ENCODE measurements at regions not wholly inside any gene's neighbourhood (a gene's known extent, or its start where the extent isn't known, plus 50 kb on each side); places are given as distances from the start of the nearest gene placed in this dataset.

DNA sequence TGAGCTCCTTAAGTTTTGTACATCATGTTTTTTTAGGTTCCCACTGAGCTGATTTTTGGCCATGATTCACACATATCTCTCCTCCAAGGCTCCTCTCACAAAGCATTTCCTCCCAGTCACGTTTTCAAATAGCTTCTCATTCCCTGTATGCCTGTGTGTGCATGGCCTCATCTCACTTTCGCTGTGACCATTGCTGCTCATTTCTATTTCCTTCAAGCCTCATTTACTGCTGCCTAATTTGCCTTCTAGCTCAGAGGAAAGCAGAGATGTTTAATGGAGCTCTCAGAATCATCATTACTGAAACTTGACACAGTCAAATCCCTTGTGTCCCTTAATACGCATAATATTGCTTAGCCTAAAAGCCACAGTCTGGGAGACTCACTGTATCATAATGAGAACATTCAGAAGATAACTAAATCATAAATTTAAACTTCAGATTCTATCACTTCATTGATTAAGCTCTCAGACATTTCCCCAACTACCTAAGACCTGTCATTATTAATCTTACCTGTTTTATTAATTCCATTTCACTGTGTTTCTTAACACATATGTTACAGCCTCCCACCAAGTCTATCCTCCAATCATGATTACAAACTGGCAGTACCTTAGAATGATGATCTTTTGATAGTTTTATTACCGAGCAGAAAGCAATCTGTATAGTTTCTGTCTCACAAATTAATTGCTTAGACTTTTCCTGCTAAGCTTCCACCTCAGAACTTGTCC is 278.3 kb upstream of the PTGER4 start:
- H3K36me3 ChIP-seq (ENCODE audit: insufficient read depth, low read length, poor library complexity, severe bottlenecking): no peaks in the 10 kb centered on the region
- TF ChIP-seq EZH2 (IDR thresholded peaks at IDR 0.05; ENCODE audit: borderline replicate concordance, low read depth, low read length, poor library complexity, severe bottlenecking): no peak
- TF ChIP-seq, protein P1, sequence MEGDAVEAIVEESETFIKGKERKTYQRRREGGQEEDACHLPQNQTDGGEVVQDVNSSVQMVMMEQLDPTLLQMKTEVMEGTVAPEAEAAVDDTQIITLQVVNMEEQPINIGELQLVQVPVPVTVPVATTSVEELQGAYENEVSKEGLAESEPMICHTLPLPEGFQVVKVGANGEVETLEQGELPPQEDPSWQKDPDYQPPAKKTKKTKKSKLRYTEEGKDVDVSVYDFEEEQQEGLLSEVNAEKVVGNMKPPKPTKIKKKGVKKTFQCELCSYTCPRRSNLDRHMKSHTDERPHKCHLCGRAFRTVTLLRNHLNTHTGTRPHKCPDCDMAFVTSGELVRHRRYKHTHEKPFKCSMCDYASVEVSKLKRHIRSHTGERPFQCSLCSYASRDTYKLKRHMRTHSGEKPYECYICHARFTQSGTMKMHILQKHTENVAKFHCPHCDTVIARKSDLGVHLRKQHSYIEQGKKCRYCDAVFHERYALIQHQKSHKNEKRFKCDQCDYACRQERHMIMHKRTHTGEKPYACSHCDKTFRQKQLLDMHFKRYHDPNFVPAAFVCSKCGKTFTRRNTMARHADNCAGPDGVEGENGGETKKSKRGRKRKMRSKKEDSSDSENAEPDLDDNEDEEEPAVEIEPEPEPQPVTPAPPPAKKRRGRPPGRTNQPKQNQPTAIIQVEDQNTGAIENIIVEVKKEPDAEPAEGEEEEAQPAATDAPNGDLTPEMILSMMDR (conservative IDR thresholded peaks at IDR 0.05; ENCODE audit: low read depth, low read length): no peak
- H3K9me3 ChIP-seq (ENCODE audit: low read depth, low read length, poor library complexity, severe bottlenecking): no peaks in the 10 kb centered on the region
- H3K4me3 ChIP-seq (ENCODE audit: low read depth, low read length, poor library complexity, severe bottlenecking): no peak overlapping the region
- no TSS peak for BruUV-seq (replicated peaks)
- ChIA-PET CTCF (interaction anchor here (0.5 kb wide), 1 partner anchor 11 kb away, joined by 3 read pairs; no protein-coding TSS in a partner anchor), POLR2A (ENCODE audit: low non-redundant PET) (no interaction called here)
- H3K4me1 ChIP-seq (ENCODE audit: insufficient read depth, low read length, poor library complexity, severe bottlenecking): no peaks in the 10 kb centered on the region
- no peak overlapping the region for H3K27ac ChIP-seq (ENCODE audit: low read depth, low read length, poor library complexity, severe bottlenecking)
- DNase-seq (ENCODE audit: low spot score): peak; percentile 65
- intact Hi-C loops (cut with micrococcal nuclease; ENCODE audit: unreplicated experiment): no loop called here
- no peaks in the 10 kb centered on the region for H3K27me3 ChIP-seq (replicated peaks; ENCODE audit: insufficient read depth, low read depth, low read length, poor library complexity)

DNA sequence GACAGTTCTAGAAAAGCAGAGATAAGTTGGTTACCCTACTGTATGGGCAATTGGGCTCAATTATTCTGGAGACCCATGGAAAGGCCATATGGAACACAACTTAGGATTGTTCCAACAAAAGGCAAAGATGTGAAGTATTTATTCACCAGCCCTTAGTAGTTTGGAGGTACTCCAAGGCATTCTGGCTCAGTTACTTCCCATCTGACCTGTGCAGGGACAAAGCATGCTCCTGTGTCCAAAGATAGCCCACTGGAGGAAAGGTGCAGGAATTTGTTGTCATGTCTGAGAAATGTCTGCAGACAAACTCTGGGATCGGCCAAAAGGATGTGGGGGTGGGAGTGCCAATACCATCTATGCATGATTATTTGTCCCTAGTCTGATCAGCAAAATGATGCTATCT is 279.5 kb upstream of the PTGER4 start:
- TF ChIP-seq, protein P1 (conservative IDR thresholded peaks at IDR 0.05; ENCODE audit: low read depth, low read length): no peak
- TF ChIP-seq EZH2 (IDR thresholded peaks at IDR 0.05; ENCODE audit: borderline replicate concordance, low read depth, low read length, poor library complexity, severe bottlenecking): no peak
- POLR2A ChIA-PET (ENCODE audit: low non-redundant PET): no interaction called here
- Histone ChIP-seq H3K27ac (ENCODE audit: low read depth, low read length, poor library complexity, severe bottlenecking) (no peak overlapping the region), H3K9me3 (ENCODE audit: low read depth, low read length, poor library complexity, severe bottlenecking) (no peaks in the 10 kb centered on the region), H3K4me3 (ENCODE audit: low read depth, low read length, poor library complexity, severe bottlenecking) (no peak overlapping the region), H3K4me1 (ENCODE audit: insufficient read depth, low read length, poor library complexity, severe bottlenecking) (no peaks in the 10 kb centered on the region), H3K36me3 (ENCODE audit: insufficient read depth, low read length, poor library complexity, severe bottlenecking) (no peaks in the 10 kb centered on the region), H3K27me3 (replicated peaks; ENCODE audit: insufficient read depth, low read depth, low read length, poor library complexity) (no peaks in the 10 kb centered on the region)
- CTCF ChIA-PET: no interaction called here
- intact Hi-C loops (cut with micrococcal nuclease; ENCODE audit: unreplicated experiment): no loop called here
- no peak for DNase-seq (ENCODE audit: low spot score)
- BruUV-seq (replicated peaks): no TSS peak

DNA sequence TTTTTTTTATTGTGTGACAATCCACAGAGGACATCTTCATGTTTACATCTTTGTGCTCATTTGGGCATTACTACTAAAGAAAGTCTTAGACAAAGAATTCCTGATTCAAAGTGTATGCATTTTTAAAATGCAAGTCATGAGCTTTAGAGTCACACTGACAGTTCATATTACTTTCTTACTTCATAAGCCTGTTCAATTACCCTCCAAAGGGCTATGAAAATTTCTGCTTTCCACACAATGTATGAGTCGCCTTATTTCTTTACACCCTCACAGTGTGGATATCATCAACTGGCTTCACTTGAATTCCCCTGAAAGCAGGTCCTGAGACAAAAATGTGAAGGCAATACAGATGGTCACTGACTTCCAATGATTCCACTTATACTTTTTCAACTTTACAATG is 280.4 kb upstream of the PTGER4 start:
- H3K27me3 ChIP-seq (replicated peaks; ENCODE audit: insufficient read depth, low read depth, low read length, poor library complexity): no peaks in the 10 kb centered on the region
- H3K9me3 ChIP-seq (ENCODE audit: low read depth, low read length, poor library complexity, severe bottlenecking): no peaks in the 10 kb centered on the region
- H3K4me1 ChIP-seq (ENCODE audit: insufficient read depth, low read length, poor library complexity, severe bottlenecking): no peaks in the 10 kb centered on the region
- TF ChIP-seq, protein P1 (conservative IDR thresholded peaks at IDR 0.05; ENCODE audit: low read depth, low read length): no peak
- TF ChIP-seq EZH2 (IDR thresholded peaks at IDR 0.05; ENCODE audit: borderline replicate concordance, low read depth, low read length, poor library complexity, severe bottlenecking): no peak
- no peak overlapping the region for H3K27ac ChIP-seq (ENCODE audit: low read depth, low read length, poor library complexity, severe bottlenecking)
- DNase-seq (ENCODE audit: low spot score): no peak
- no peaks in the 10 kb centered on the region for H3K36me3 ChIP-seq (ENCODE audit: insufficient read depth, low read length, poor library complexity, severe bottlenecking)
- CTCF ChIA-PET: no interaction called here
- BruUV-seq (replicated peaks): no TSS peak
- intact Hi-C loops (cut with micrococcal nuclease; ENCODE audit: unreplicated experiment): no loop called here
- no peak overlapping the region for H3K4me3 ChIP-seq (ENCODE audit: low read depth, low read length, poor library complexity, severe bottlenecking)
- POLR2A ChIA-PET (ENCODE audit: low non-redundant PET): no interaction called here

All from A673 (cell line).